CD4-positive, alpha-beta T cell (primary cell): ENCODE measurements at regions not wholly inside any gene's neighbourhood (a gene's known extent, or its start where the extent isn't known, plus 50 kb on each side); places are given as distances from the start of the nearest gene placed in this dataset.

Experiments used
- ATAC-seq: fragments of 200-7000 bp; cut with Tn5 transposase; one replicate; pipeline ENCODE4 v1.10.0; 2022; ENCODE audit warnings: mild to moderate bottlenecking; ENCODE audit not compliant: poor library complexity
- CTCF ChIA-PET: fragments of 350-600 bp; sonication (Branson Sonifier 250); formaldehyde crosslinking; loops from one replicate; lab custom pipeline; 2021; ENCODE audit warnings: antibody characterized with exemption, inconsistent platforms; lab: Charles Lee
- POLR2A ChIA-PET: fragments of 350-600 bp; sonication (Branson Sonifier 250); formaldehyde crosslinking; loops from one replicate; lab custom pipeline; 2021; ENCODE audit warnings: antibody characterized with exemption, inconsistent platforms; lab: Charles Lee
- DNase-seq, 14 experiments: peaks; one replicate each; pipeline ENCODE4 v3.0.0-alpha.2; 2013 to 2020; ENCODE audit warnings: mixed read lengths in 2 of 14
- H3K27ac ChIP-seq, 2 donors: one replicate each; pipeline versions ENCODE4 v1.5.1 to v1.7.0; 2013; ENCODE audit warnings: low read length in 2 of 2, low read depth in 1 of 2, mild to moderate bottlenecking in 1 of 2
- H3K27me3 ChIP-seq, 2 experiments: 1 replicate in 1 of 2; 2 replicates in 1 of 2; pipeline versions ENCODE4 v1.6.1 to v1.7.0; 2013; ENCODE audit warnings: low read length in 2 of 2, control low read depth in 1 of 2, mild to moderate bottlenecking in 1 of 2, moderate library complexity in 1 of 2; ENCODE audit not compliant: insufficient read depth in 2 of 2, control insufficient read depth in 1 of 2
- H3K36me3 ChIP-seq: one replicate; pipeline ENCODE4 v1.6.1; 2013; ENCODE audit warnings: low read length, control low read depth; ENCODE audit not compliant: insufficient read depth
- H3K4me1 ChIP-seq: one replicate; pipeline ENCODE4 v1.6.1; 2013; ENCODE audit warnings: low read length, control low read depth; ENCODE audit not compliant: insufficient read depth
- H3K4me3 ChIP-seq: one replicate; pipeline ENCODE4 v1.5.1; 2013; ENCODE audit warnings: mild to moderate bottlenecking, low read length, moderate library complexity
- H3K9me3 ChIP-seq, 2 experiments: 1 replicate in 1 of 2; 2 replicates in 1 of 2; pipeline versions ENCODE4 v1.6.1 to v1.7.0; 2013; ENCODE audit warnings: low read length in 2 of 2, mild to moderate bottlenecking in 2 of 2, control low read depth in 1 of 2, moderate library complexity in 1 of 2; ENCODE audit not compliant: control insufficient read depth in 1 of 2, insufficient read depth in 1 of 2
- H3K27ac Mint-ChIP-seq: one replicate; pipeline ENCODE4 v1.8.0; 2020; ENCODE audit warnings: mixed read lengths
- H3K27me3 Mint-ChIP-seq: one replicate; pipeline ENCODE4 v1.8.0; 2021; ENCODE audit warnings: mixed read lengths
- H3K36me3 Mint-ChIP-seq: one replicate; pipeline ENCODE4 v1.8.0; 2021; ENCODE audit warnings: low read depth, mixed read lengths
- H3K4me1 Mint-ChIP-seq: one replicate; pipeline ENCODE4 v1.8.0; 2021; ENCODE audit warnings: low read depth, mixed read lengths
- H3K4me3 Mint-ChIP-seq: one replicate; pipeline ENCODE4 v1.8.0; 2020; ENCODE audit warnings: mild to moderate bottlenecking, mixed read lengths
- H3K9me3 Mint-ChIP-seq: one replicate; pipeline ENCODE4 v1.8.0; 2020; ENCODE audit warnings: mixed read lengths
- CTCF ChIP-seq: fragments of 200-600 bp; IDR thresholded peaks from one replicate; pipeline ENCODE4 v1.8.0; 2022; ENCODE audit warnings: antibody characterized with exemption, mild to moderate bottlenecking
- intact Hi-C, 2 experiments: fragments of 100-400 bp; cut with DNase I in 1 of 2; cut with micrococcal nuclease in 1 of 2; formaldehyde crosslinking; loops; one replicate each; pipeline versions ENCODE4 v1.15.1 to v1.9.0; 2023 to 2025; cut with DNase I, micrococcal nuclease

DNA sequence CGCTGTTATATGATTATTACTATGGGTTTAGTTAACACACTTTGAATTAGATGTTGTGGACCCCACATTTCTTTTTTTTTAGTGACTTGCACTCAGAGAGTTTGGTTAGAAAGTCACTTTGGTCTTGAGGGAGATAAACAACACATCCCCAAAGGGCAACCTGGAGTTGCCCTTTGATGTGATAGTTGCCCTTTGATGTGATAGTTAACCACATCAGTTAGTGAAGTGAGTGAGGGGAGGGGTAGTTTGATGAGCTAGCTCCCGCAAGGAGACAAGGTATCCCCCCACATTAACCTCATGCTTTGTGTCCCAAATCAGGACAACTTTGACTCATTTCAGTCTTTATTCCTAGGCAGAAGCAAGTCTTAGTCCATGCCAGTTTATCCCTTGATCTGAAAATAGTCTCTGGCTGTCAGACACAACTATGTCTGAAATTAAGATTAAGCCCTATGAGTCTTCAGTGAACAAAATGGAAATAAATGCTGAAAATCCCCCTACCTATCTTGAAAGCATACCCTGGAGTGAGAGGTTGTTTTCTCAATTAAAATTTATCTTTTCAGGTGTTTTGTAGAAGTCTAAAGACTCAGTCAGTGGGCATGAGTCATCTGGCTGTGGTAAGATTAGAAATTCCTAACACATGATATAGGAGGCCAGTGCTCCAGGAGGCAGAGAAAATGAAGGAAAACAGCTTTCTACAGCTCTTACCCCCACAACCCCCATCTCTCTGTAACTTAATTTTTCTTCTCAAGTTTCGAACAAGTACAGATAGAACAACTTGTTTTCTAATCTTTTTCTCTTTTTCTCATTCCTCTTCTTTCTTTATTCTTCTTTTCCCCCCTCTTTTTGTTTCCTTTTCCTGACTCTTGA is 208.9 kb upstream of the DMRTA1 start:
- intact Hi-C loops = loop anchor here (5.0 kb wide), 1 partner anchor 425 kb away; no protein-coding TSS in a partner anchor
- DNase-seq = no peak
- no peak for TF ChIP-seq CTCF

DNA sequence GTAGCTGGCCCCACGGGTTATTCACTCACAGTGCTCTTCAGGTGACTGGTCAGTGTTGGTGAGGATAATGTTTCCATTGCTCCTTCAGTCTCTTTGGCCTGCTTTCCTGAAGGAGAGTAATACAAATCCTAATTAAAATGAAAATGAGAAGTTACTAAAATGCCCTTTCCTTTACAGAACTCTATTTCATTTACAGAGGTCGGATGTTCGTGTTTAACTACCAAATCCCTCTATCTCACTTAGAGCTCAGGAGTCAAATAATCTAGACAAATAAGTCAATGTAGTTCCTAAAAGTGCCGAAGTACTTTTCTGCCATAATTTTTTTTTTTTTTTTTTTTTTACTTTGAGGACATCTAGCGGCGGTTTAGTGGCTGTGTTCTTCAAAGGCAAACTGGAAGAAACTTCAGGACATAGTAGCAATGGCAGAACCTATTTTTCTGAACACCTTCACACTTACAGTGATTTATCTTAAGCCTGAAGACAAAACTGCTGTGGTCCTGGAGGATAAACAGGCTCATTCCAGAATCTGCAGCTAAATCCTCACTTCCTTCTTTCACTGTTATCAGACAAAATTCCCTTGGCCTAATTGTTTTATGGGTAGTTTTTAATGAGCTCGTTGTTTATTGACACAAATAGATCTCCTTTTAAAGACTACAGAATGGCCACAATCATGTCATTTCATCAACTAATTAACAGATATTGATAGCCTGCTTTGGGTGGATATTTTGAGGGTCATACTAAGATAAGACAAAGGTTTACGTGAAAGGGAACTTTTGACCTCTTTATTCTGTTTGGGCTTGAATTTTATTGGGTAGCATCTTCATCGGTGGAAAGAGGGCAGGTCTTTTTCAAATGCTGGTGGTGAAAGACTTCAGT is 207.6 kb upstream of the DMRTA1 start:
- POLR2A ChIA-PET = no interaction called here
- Mint-ChIP-seq H3K4me1 (peaks cover 11% of the 10 kb centered on the region), H3K27me3 (no peaks in the 10 kb centered on the region), H3K4me3 (no peak overlapping the region), H3K27ac (no peak overlapping the region), H3K36me3 (no peaks in the 10 kb centered on the region), H3K9me3 (no peaks in the 10 kb centered on the region)
- peak; percentile 23 for TF ChIP-seq CTCF
- intact Hi-C loops = loop anchor here (5.0 kb wide), 1 partner anchor 427 kb away; no protein-coding TSS in a partner anchor
- peak in 3 of 14 experiments; percentile 28 to 31 (median 28) for DNase-seq
- no peaks in the 10 kb centered on the region for H3K27me3 ChIP-seq
- no peaks in the 10 kb centered on the region for H3K36me3 ChIP-seq
- no peaks in the 10 kb centered on the region for H3K4me1 ChIP-seq
- no peak for ATAC-seq
- H3K4me3 ChIP-seq = no peak overlapping the region
- no peak overlapping the region for H3K27ac ChIP-seq
- CTCF ChIA-PET = no interaction called here
- H3K9me3 ChIP-seq = no peaks in the 10 kb centered on the region

More for the DNA sequence above, 208.9 kb upstream of the DMRTA1 start:
- CTCF ChIA-PET = no interaction called here
- no peak for ATAC-seq
- Mint-ChIP-seq H3K9me3 (no peaks in the 10 kb centered on the region), H3K36me3 (no peaks in the 10 kb centered on the region), H3K27me3 (no peaks in the 10 kb centered on the region), H3K4me1 (peaks cover 11% of the 10 kb centered on the region), H3K27ac (no peak overlapping the region), H3K4me3 (no peak overlapping the region)
- no peaks in the 10 kb centered on the region for H3K27me3 ChIP-seq
- H3K27ac ChIP-seq = no peak overlapping the region
- no peaks in the 10 kb centered on the region for H3K36me3 ChIP-seq
- no peaks in the 10 kb centered on the region for H3K4me1 ChIP-seq
- no peaks in the 10 kb centered on the region for H3K9me3 ChIP-seq
- no peak overlapping the region for H3K4me3 ChIP-seq
- POLR2A ChIA-PET = no interaction called here

DNA sequence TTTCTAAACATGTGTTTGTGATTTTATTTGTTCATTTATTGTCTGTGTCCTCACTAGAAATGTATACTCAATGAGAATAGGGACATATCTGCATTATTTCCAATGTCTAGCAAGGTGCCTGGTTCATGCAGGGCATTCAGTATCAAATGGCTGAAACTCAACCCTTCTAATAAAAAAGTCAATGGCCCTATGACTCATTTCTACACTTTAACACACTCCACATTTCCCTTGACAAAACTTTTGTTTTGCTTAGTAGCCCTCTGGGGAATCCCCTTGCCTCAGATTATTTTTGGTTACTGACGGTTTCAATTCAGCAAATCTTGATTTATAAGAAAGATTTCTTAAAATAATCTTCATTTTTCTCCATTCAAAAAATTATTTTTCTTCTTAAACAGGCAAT is 206.0 kb upstream of the DMRTA1 start:
- POLR2A ChIA-PET = no interaction called here
- no peak overlapping the region for H3K27ac Mint-ChIP-seq
- no peaks in the 10 kb centered on the region for H3K27me3 ChIP-seq
- H3K4me1 ChIP-seq = no peaks in the 10 kb centered on the region
- intact Hi-C loops = loop anchor here in 1 of 2 experiments (10.0 kb wide), 1 partner anchor 56 kb away; no protein-coding TSS in a partner anchor
- TF ChIP-seq CTCF = no peak
- H3K9me3 Mint-ChIP-seq = no peaks in the 10 kb centered on the region
- ATAC-seq (no peak), DNase-seq (peak in 3 of 14 experiments; percentile 26 to 33 (median 28))
- H3K27me3 Mint-ChIP-seq = no peaks in the 10 kb centered on the region
- no peaks in the 10 kb centered on the region for H3K36me3 ChIP-seq
- no peak overlapping the region for H3K27ac ChIP-seq
- H3K9me3 ChIP-seq = no peaks in the 10 kb centered on the region
- H3K4me3 ChIP-seq = no peak overlapping the region
- no peak overlapping the region for H3K4me3 Mint-ChIP-seq
- CTCF ChIA-PET = no interaction called here
- H3K4me1 Mint-ChIP-seq = peaks cover 14% of the 10 kb centered on the region
- H3K36me3 Mint-ChIP-seq = no peaks in the 10 kb centered on the region
